OCI-LY3 (cell line): ENCODE measurements at regions not wholly inside any gene's neighbourhood (a gene's known extent, or its start where the extent isn't known, plus 50 kb on each side); places are given as distances from the start of the nearest gene placed in this dataset.

ENCODE experiments used
- EZH2phosphoT487 ChIP-seq: fragments of 200-600 bp; shearing (Covaris generic); IDR thresholded peaks from 2 replicates; pipeline ENCODE4 v1.6.1; 2018; ENCODE audit warnings: antibody characterized with exemption, mixed run types, low read depth
- TF ChIP-seq, protein P1 (sequence below): fragments of 200-600, 300-600 bp; sonication (generic); IDR thresholded peaks from 2 replicates; pipeline ENCODE4 v1.5.1; 2014; ENCODE audit warnings: antibody characterized with exemption, low read length, low read depth

DNA sequence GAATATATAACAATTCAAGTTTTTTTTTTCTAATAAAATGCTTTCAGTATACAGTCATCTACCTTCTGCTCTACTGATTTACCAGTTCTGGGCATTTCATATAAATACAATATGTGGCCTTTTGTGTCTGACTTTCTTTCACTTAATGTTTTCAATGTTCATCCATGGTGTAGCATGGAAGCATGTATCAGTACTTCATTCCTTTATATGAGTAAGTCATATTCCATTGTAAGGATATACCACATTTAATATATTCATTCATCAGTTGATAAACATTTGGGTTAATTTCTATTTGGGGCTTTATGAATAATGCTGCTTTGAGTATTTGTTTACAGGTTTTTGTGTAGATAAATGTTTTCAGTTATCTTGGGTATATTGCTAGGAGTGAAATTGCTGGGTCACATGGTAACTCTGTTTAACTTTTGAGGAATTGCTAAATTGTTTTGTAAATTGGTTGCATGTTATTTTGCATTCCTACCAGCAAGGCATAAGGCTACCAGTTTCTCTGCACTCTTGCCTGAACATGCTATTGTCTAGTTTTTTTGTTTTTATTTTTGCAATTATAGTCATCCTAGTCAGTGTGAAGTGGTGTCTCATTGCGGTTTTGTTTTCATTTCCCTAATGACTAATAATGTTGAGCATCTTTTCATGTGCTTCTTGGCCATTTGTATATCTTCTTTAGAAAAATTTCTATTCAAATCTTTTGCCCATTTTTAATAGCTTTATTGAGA, 206.1 kb downstream of the TM2D1 start:
- TF ChIP-seq, protein P1, sequence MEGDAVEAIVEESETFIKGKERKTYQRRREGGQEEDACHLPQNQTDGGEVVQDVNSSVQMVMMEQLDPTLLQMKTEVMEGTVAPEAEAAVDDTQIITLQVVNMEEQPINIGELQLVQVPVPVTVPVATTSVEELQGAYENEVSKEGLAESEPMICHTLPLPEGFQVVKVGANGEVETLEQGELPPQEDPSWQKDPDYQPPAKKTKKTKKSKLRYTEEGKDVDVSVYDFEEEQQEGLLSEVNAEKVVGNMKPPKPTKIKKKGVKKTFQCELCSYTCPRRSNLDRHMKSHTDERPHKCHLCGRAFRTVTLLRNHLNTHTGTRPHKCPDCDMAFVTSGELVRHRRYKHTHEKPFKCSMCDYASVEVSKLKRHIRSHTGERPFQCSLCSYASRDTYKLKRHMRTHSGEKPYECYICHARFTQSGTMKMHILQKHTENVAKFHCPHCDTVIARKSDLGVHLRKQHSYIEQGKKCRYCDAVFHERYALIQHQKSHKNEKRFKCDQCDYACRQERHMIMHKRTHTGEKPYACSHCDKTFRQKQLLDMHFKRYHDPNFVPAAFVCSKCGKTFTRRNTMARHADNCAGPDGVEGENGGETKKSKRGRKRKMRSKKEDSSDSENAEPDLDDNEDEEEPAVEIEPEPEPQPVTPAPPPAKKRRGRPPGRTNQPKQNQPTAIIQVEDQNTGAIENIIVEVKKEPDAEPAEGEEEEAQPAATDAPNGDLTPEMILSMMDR: no peak
- no peak for TF ChIP-seq EZH2phosphoT487
